MM.1S (cell line): ENCODE measurements at regions not wholly inside any gene's neighbourhood (a gene's known extent, or its start where the extent isn't known, plus 50 kb on each side); places are given as distances from the start of the nearest gene placed in this dataset.

Experiments used
- DNase-seq: peaks from one replicate; pipeline ENCODE4 v3.0.0-alpha.2; 2015
- H2AFZ ChIP-seq: fragments of 300-600 bp; sonication (generic); 2 replicates; pipeline ENCODE4 v1.6.0; 2016; ENCODE audit warnings: antibody characterized with exemption, low read length
- H3F3A ChIP-seq: fragments of 300-600 bp; sonication (generic); 2 replicates; pipeline ENCODE4 v1.6.1; 2016; ENCODE audit warnings: mild to moderate bottlenecking, antibody characterized with exemption, low read length, moderate library complexity, mixed read lengths; ENCODE audit not compliant: insufficient read depth
- H3K27ac ChIP-seq: fragments of 300-600 bp; sonication (generic); 2 replicates; pipeline ENCODE4 v1.5.1; 2016; ENCODE audit warnings: mild to moderate bottlenecking, low read length
- H3K27me3 ChIP-seq: fragments of 300-600 bp; sonication (generic); replicated peaks from 2 replicates; pipeline ENCODE4 v1.6.0; 2016; ENCODE audit warnings: low read length; ENCODE audit not compliant: insufficient read depth
- H3K36me3 ChIP-seq: fragments of 300-600 bp; sonication (generic); replicated peaks from 2 replicates; pipeline ENCODE4 v1.6.1; 2016; ENCODE audit warnings: mild to moderate bottlenecking, low read length, mixed read lengths; ENCODE audit not compliant: insufficient read depth
- H3K4me1 ChIP-seq: fragments of 300-600 bp; sonication (generic); 2 replicates; pipeline ENCODE4 v1.6.1; 2016; ENCODE audit warnings: low read length, mixed read lengths
- H3K4me2 ChIP-seq: fragments of 300-600 bp; sonication (generic); 2 replicates; pipeline ENCODE4 v1.6.0; 2016; ENCODE audit warnings: low read depth, low read length
- H3K4me3 ChIP-seq: fragments of 300-600 bp; sonication (generic); 2 replicates; pipeline ENCODE4 v1.5.1; 2016; ENCODE audit warnings: low read length, mixed read lengths
- H3K79me2 ChIP-seq: fragments of 300-600 bp; sonication (generic); 2 replicates; pipeline ENCODE4 v1.6.1; 2016; ENCODE audit warnings: mixed run types, low read length, mixed read lengths
- H3K9ac ChIP-seq: fragments of 300-600 bp; sonication (generic); 2 replicates; pipeline ENCODE4 v1.6.1; 2016; ENCODE audit warnings: low read length, mixed read lengths
- H3K9me2 ChIP-seq: fragments of 300-600 bp; sonication (generic); replicated peaks from 2 replicates; pipeline ENCODE4 v1.6.1; 2016; ENCODE audit warnings: mild to moderate bottlenecking, low read length, mixed read lengths; ENCODE audit not compliant: insufficient read depth
- H3K9me3 ChIP-seq: fragments of 300-600 bp; sonication (generic); replicated peaks from 2 replicates; pipeline ENCODE4 v1.6.1; 2016; ENCODE audit warnings: mild to moderate bottlenecking, low read length, mixed read lengths; ENCODE audit not compliant: insufficient read depth
- H4K20me1 ChIP-seq: fragments of 300-600 bp; sonication (generic); 2 replicates; pipeline ENCODE4 v1.6.1; 2016; ENCODE audit warnings: mild to moderate bottlenecking, low read length, moderate library complexity, mixed read lengths; ENCODE audit not compliant: insufficient read depth
- EZH2 ChIP-seq: fragments of 300-600 bp; sonication (generic); optimal IDR thresholded peaks from 2 replicates; pipeline ENCODE3; 2017; ENCODE audit warnings: low read depth, mild to moderate bottlenecking, antibody characterized with exemption, low read length, mixed read lengths
- EZH2phosphoT487 ChIP-seq: fragments of 300-600 bp; sonication (generic); IDR thresholded peaks from 2 replicates; pipeline ENCODE4 v1.6.1; 2018; ENCODE audit warnings: antibody characterized with exemption, low read length
- TF ChIP-seq, protein P1 (sequence below): fragments of 300-600 bp; sonication (generic); IDR thresholded peaks from 2 replicates; pipeline ENCODE4 v1.5.1; 2016; ENCODE audit warnings: antibody characterized with exemption, low read length, mixed read lengths

GRCh38 chr12:124149287-124149686 is 145.6 kb upstream of the RFLNA start:
- no peak overlapping the region for H3K27ac ChIP-seq
- H3K4me2 ChIP-seq = no peak overlapping the region
- no peaks in the 10 kb centered on the region for H3K79me2 ChIP-seq
- H3K9me3 ChIP-seq = no peaks in the 10 kb centered on the region
- no peak for DNase-seq
- no peak overlapping the region for H3K9ac ChIP-seq
- no peak overlapping the region for H3K4me3 ChIP-seq
- no peaks in the 10 kb centered on the region for H3F3A ChIP-seq
- TF ChIP-seq EZH2phosphoT487 (no peak), EZH2 (no peak)
- TF ChIP-seq, protein P1, sequence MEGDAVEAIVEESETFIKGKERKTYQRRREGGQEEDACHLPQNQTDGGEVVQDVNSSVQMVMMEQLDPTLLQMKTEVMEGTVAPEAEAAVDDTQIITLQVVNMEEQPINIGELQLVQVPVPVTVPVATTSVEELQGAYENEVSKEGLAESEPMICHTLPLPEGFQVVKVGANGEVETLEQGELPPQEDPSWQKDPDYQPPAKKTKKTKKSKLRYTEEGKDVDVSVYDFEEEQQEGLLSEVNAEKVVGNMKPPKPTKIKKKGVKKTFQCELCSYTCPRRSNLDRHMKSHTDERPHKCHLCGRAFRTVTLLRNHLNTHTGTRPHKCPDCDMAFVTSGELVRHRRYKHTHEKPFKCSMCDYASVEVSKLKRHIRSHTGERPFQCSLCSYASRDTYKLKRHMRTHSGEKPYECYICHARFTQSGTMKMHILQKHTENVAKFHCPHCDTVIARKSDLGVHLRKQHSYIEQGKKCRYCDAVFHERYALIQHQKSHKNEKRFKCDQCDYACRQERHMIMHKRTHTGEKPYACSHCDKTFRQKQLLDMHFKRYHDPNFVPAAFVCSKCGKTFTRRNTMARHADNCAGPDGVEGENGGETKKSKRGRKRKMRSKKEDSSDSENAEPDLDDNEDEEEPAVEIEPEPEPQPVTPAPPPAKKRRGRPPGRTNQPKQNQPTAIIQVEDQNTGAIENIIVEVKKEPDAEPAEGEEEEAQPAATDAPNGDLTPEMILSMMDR = no peak
- no peaks in the 10 kb centered on the region for H3K27me3 ChIP-seq
- no peaks in the 10 kb centered on the region for H3K9me2 ChIP-seq
- 0 out of 2 replicates have a peak, but pooled peaks cover 7% of the 10 kb centered on the region for H3K4me1 ChIP-seq
- H3K36me3 ChIP-seq = no peaks in the 10 kb centered on the region
- no peaks in the 10 kb centered on the region for H4K20me1 ChIP-seq
- H2AFZ ChIP-seq = no peak overlapping the region

DNA sequence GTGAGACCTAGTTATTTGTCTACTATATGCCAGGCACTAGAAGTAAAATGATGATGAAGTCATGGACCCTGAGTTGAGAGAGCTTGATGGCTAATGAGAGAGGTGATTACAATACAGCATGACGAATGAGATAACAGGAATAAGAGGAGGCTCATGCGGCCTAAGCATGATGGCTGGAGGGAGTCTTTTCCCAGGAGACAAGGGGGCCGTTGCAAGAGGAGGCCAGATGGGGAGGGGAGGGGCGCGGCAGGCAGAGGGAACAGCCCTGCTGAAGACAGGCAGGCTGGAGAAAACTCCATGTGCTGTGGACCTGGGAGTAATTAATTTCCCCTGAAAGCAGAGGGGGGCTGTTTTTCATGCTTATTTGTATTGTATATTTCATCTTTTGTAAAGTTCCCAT is 144.7 kb upstream of the RFLNA start:
- Histone ChIP-seq H3K27me3 (no peaks in the 10 kb centered on the region), H3K9me3 (no peaks in the 10 kb centered on the region), H3K36me3 (no peaks in the 10 kb centered on the region), H4K20me1 (no peaks in the 10 kb centered on the region), H3K27ac (no peak overlapping the region), H3K4me2 (no peak overlapping the region), H2AFZ (no peak overlapping the region), H3K9ac (no peak overlapping the region), H3K4me3 (no peak overlapping the region), H3K4me1 (0 out of 2 replicates have a peak, but pooled peaks cover 11% of the 10 kb centered on the region), H3K79me2 (no peaks in the 10 kb centered on the region), H3F3A (no peaks in the 10 kb centered on the region), H3K9me2 (no peaks in the 10 kb centered on the region)
- DNase-seq = no peak
- TF ChIP-seq EZH2phosphoT487 (no peak), EZH2 (no peak)
- TF ChIP-seq, protein P1 = no peak

GRCh38 chr12:124151583-124151982 is 143.3 kb upstream of the RFLNA start:
- H3K27me3 ChIP-seq = no peaks in the 10 kb centered on the region
- H3K79me2 ChIP-seq = no peaks in the 10 kb centered on the region
- no peak overlapping the region for H3K4me3 ChIP-seq
- no peak overlapping the region for H2AFZ ChIP-seq
- no peak overlapping the region for H3K9ac ChIP-seq
- no peaks in the 10 kb centered on the region for H4K20me1 ChIP-seq
- no peaks in the 10 kb centered on the region for H3K9me2 ChIP-seq
- H3K36me3 ChIP-seq = no peaks in the 10 kb centered on the region
- H3K4me1 ChIP-seq = 0 out of 2 replicates have a peak, but pooled peaks cover 11% of the 10 kb centered on the region
- no peak for TF ChIP-seq EZH2phosphoT487
- TF ChIP-seq, protein P1 = no peak
- no peak for TF ChIP-seq EZH2
- H3K27ac ChIP-seq = no peak overlapping the region
- no peaks in the 10 kb centered on the region for H3F3A ChIP-seq
- H3K9me3 ChIP-seq = no peaks in the 10 kb centered on the region
- no peak overlapping the region for H3K4me2 ChIP-seq
- no peak for DNase-seq

GRCh38 chr12:124152731-124153130 is 142.2 kb upstream of the RFLNA start:
- Histone ChIP-seq H3K27me3 (no peaks in the 10 kb centered on the region), H3K36me3 (no peaks in the 10 kb centered on the region)
- TF ChIP-seq, protein P1 = no peak
- TF ChIP-seq EZH2 (no peak), EZH2phosphoT487 (no peak)

More at GRCh38 chr12:124152731-124153130, 142.2 kb upstream of the RFLNA start:
- Histone ChIP-seq H3F3A (no peaks in the 10 kb centered on the region), H3K9me2 (no peaks in the 10 kb centered on the region), H3K4me2 (no peak overlapping the region), H3K4me1 (0 out of 2 replicates have a peak, but pooled peaks cover 5% of the 10 kb centered on the region), H3K79me2 (no peaks in the 10 kb centered on the region), H3K9me3 (no peaks in the 10 kb centered on the region), H4K20me1 (no peaks in the 10 kb centered on the region), H3K4me3 (no peak overlapping the region), H2AFZ (no peak overlapping the region), H3K27ac (no peak overlapping the region), H3K9ac (no peak overlapping the region)
- no peak for DNase-seq
